ENCODE measurements at regions not wholly inside any gene's neighbourhood (a gene's known extent, or its start where the extent isn't known, plus 50 kb on each side); places are given as distances from the start of the nearest gene placed in this dataset.

DNA sequence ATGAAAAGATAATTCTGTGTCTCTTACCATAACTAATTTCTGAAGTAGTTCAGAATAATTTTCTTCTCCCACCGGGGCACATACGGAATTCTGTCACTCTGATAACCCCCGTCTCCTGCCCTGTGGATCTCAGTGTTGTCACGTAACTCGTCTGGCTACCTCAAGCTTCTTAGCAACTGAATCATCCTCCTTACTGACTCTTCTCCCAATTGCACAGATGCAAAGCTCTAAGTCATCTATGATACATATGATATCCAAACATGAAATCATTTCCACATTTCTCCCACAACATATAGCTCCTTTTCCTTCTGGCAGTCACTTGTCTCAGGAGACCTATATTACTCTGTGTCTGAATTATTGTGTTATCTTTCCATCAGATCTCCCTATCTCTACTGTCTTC, 1043.1 kb upstream of the TENM3 start:
- no peak for DNase-seq (ENCODE audit: extremely low spot score, unreplicated experiment)
- H3K4me3 Mint-ChIP-seq (ENCODE audit: unreplicated experiment) = no peak overlapping the region
- H3K27me3 Mint-ChIP-seq (ENCODE audit: unreplicated experiment) = peaks cover 6% of the 10 kb centered on the region
- H3K4me1 Mint-ChIP-seq (ENCODE audit: unreplicated experiment) = no peaks in the 10 kb centered on the region
- TF ChIP-seq CTCF (IDR thresholded peaks at IDR 0.05) = no peak
- H3K9me3 Mint-ChIP-seq (ENCODE audit: unreplicated experiment) = peaks cover 3% of the 10 kb centered on the region
- no peak overlapping the region for H3K27ac Mint-ChIP-seq (ENCODE audit: unreplicated experiment)
- H3K36me3 Mint-ChIP-seq (ENCODE audit: unreplicated experiment) = no peaks in the 10 kb centered on the region

- no peak for DNase-seq (ENCODE audit: extremely low spot score, unreplicated experiment)
- Mint-ChIP-seq H3K9me3 (ENCODE audit: unreplicated experiment) (peaks cover 3% of the 10 kb centered on the region), H3K36me3 (ENCODE audit: unreplicated experiment) (no peaks in the 10 kb centered on the region), H3K4me3 (ENCODE audit: unreplicated experiment) (no peak overlapping the region), H3K4me1 (ENCODE audit: unreplicated experiment) (no peaks in the 10 kb centered on the region), H3K27me3 (ENCODE audit: unreplicated experiment) (peaks cover 6% of the 10 kb centered on the region), H3K27ac (ENCODE audit: unreplicated experiment) (no peak overlapping the region)
- TF ChIP-seq CTCF (IDR thresholded peaks at IDR 0.05) = no peak
Observed at GRCh38 chr4:181202240-181202639, 1041.0 kb upstream of the TENM3 start.

GRCh38 chr4:181204109-181204508, 1039.1 kb upstream of the TENM3 start:
- Mint-ChIP-seq H3K27me3 (ENCODE audit: unreplicated experiment) (peaks cover 6% of the 10 kb centered on the region), H3K4me1 (ENCODE audit: unreplicated experiment) (no peaks in the 10 kb centered on the region), H3K9me3 (ENCODE audit: unreplicated experiment) (peaks cover 3% of the 10 kb centered on the region), H3K36me3 (ENCODE audit: unreplicated experiment) (no peaks in the 10 kb centered on the region), H3K4me3 (ENCODE audit: unreplicated experiment) (no peak overlapping the region), H3K27ac (ENCODE audit: unreplicated experiment) (no peak overlapping the region)
- TF ChIP-seq CTCF (IDR thresholded peaks at IDR 0.05) = no peak
- DNase-seq (ENCODE audit: extremely low spot score, unreplicated experiment) = no peak

DNA sequence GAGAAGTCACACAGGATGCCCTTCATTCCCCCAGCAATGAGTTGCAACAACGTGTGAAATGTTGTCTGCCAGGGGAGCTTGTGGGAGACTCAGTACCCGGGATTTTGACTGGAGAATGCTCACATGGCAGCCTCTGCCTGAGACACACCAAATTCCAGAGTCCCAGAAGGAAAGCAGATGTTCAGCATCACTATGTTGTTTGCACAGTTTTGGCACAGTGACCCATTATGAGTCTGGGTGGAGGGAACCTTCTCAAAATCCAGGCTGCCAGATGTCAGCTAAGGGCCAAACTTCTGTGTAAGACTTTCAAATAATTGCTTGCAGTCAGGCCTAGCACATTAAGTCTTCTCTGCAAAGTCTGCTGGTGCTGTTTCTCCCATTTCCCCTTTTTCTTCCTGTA, 1029.7 kb upstream of the TENM3 start:
- Mint-ChIP-seq H3K4me3 (ENCODE audit: unreplicated experiment) (no peak overlapping the region), H3K27ac (ENCODE audit: unreplicated experiment) (no peak overlapping the region), H3K4me1 (ENCODE audit: unreplicated experiment) (no peaks in the 10 kb centered on the region), H3K36me3 (ENCODE audit: unreplicated experiment) (no peaks in the 10 kb centered on the region), H3K27me3 (ENCODE audit: unreplicated experiment) (no peaks in the 10 kb centered on the region), H3K9me3 (ENCODE audit: unreplicated experiment) (no peaks in the 10 kb centered on the region)
- DNase-seq (ENCODE audit: extremely low spot score, unreplicated experiment) = no peak
- no peak for TF ChIP-seq CTCF (IDR thresholded peaks at IDR 0.05)

DNA sequence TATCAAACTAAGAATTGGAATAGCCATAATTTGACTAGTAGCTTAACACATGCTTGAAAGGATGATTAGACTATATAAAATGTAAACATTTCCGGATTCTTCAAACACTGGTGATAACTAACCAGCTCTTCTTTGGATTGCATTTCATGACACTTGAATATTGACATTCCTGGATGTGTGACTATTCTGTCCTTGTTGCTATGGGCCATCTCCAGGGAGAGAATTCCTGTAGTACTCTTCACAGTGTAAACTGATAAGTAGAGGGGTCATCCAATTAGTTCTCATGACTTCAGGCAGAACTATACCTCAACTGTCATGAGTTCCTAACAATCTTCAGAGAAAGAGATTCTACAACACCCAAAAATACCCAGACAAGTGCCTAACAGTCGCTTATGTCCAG, 1026.7 kb upstream of the TENM3 start:
- Mint-ChIP-seq H3K4me3 (ENCODE audit: unreplicated experiment) (no peak overlapping the region), H3K36me3 (ENCODE audit: unreplicated experiment) (no peaks in the 10 kb centered on the region), H3K4me1 (ENCODE audit: unreplicated experiment) (no peaks in the 10 kb centered on the region), H3K9me3 (ENCODE audit: unreplicated experiment) (no peaks in the 10 kb centered on the region), H3K27me3 (ENCODE audit: unreplicated experiment) (no peaks in the 10 kb centered on the region), H3K27ac (ENCODE audit: unreplicated experiment) (no peak overlapping the region)
- no peak for TF ChIP-seq CTCF (IDR thresholded peaks at IDR 0.05)
- no peak for DNase-seq (ENCODE audit: extremely low spot score, unreplicated experiment)

All from osteocyte (in vitro differentiated cells).